K562 (cell line): ENCODE measurements at regions not wholly inside any gene's neighbourhood (a gene's known extent, or its start where the extent isn't known, plus 50 kb on each side); places are given as distances from the start of the nearest gene placed in this dataset.

Experiments
- ARHGAP35 ChIP-seq: fragments of 450-650 bp; IDR thresholded peaks from 2 replicates; pipeline ENCODE4 v1.6.1; 2018; ENCODE audit not compliant: partially characterized antibody
- ARID3B ChIP-seq: fragments of 250-450 bp; sonication (Bioruptor Pico); IDR thresholded peaks from 2 replicates; pipeline ENCODE4 v1.4.0; 2020; ENCODE audit warnings: borderline replicate concordance
- CBX3 ChIP-seq, 2 experiments: IDR thresholded peaks; 1 replicate in 1 of 2; 2 replicates in 1 of 2; pipeline ENCODE4 v1.6.1; 2012; ENCODE audit warnings: inconsistent platforms in 2 of 2, low read length in 2 of 2, borderline replicate concordance in 1 of 2, control low read depth in 1 of 2
- KLF16 ChIP-seq: IDR thresholded peaks from 2 replicates; pipeline ENCODE4 v1.6.1; 2016; ENCODE audit warnings: antibody characterized with exemption
- TCFL5 ChIP-seq: fragments of 250-450 bp; sonication (Bioruptor Pico); conservative IDR thresholded peaks from 2 replicates; pipeline ENCODE4 v1.6.1; 2021; ENCODE audit warnings: mild to moderate bottlenecking, moderate library complexity, matching md5 sums
- ZMIZ1 ChIP-seq, 2 experiments: fragments of 150-350 bp in 1 of 2; IDR thresholded peaks; 2 replicates each; pipeline ENCODE4 v1.6.1; 2012 to 2016; ENCODE audit warnings: low read depth in 2 of 2, low read length in 2 of 2, mild to moderate bottlenecking in 1 of 2, moderate library complexity in 1 of 2
- ZNF699 ChIP-seq: fragments of 250-450 bp; sonication (Bioruptor Pico); IDR thresholded peaks from 2 replicates; pipeline ENCODE4 v1.8.0; 2021; ENCODE audit warnings: mild to moderate bottlenecking, moderate library complexity; ENCODE audit not compliant: insufficient replicate concordance

- TF ChIP-seq ZMIZ1 (IDR thresholded peaks at IDR 0.05; ENCODE audit: low read depth in 2 of 2, low read length in 2 of 2) (no peak), ARID3B (CRISPR knock-in tag) (no peak), TCFL5 (CRISPR knock-in tag) (no peak), ZNF699 (CRISPR knock-in tag) (no peak), ARHGAP35 (no peak), CBX3 (IDR thresholded peaks at IDR 0.05; ENCODE audit: borderline replicate concordance in 1 of 2, low read length in 2 of 2) (no peak), KLF16 (no peak)
Measured at GRCh38 chr5:175388531-175388930, 55.5 kb downstream of the DRD1 start (continued).
